Ovary (tissue), 7 donors: ENCODE measurements at regions not wholly inside any gene's neighbourhood (a gene's known extent, or its start where the extent isn't known, plus 50 kb on each side); places are given as distances from the start of the nearest gene placed in this dataset.

Experiments used
- DNase-seq, 5 donors: peaks; one replicate each; pipeline ENCODE4 v3.0.0-alpha.2; 2019 to 2020
- H3K27ac ChIP-seq, 2 donors: fragments of 200-600 bp; one replicate each; pipeline versions ENCODE4 v1.5.1 to v1.8.0; 2019 to 2022
- H3K27me3 ChIP-seq: fragments of 200-600 bp; one replicate; pipeline ENCODE4 v1.8.0; 2022
- H3K36me3 ChIP-seq: fragments of 200-600 bp; sonication (generic); one replicate; pipeline ENCODE4 v1.5.1; 2019
- H3K4me1 ChIP-seq: one replicate; pipeline ENCODE4 v1.8.1; 2013; ENCODE audit warnings: mild to moderate bottlenecking, moderate library complexity; ENCODE audit not compliant: insufficient read depth
- H3K4me3 ChIP-seq: fragments of 200-600 bp; sonication (generic); one replicate; pipeline ENCODE4 v1.5.1; 2017
- H3K9me3 ChIP-seq, 2 donors: fragments of 200-600 bp in 1 of 2; sonication (generic) in 1 of 2; one replicate each; pipeline versions ENCODE4 v1.5.1 to v1.8.1; 2013 to 2019; ENCODE audit warnings: mild to moderate bottlenecking in 1 of 2, moderate library complexity in 1 of 2
- EP300 ChIP-seq: sonication (generic); formaldehyde crosslinking; IDR thresholded peaks from one replicate; pipeline ENCODE4 v1.6.1; 2017; ENCODE audit warnings: antibody characterized with exemption
- POLR2A ChIP-seq: fragments of 450-650 bp; IDR thresholded peaks from one replicate; pipeline ENCODE4 v1.6.1; 2017; ENCODE audit warnings: antibody characterized with exemption, mild to moderate bottlenecking, moderate library complexity
- WGBS, 3 donors: extraction: QIAGEN DNeasy Blood & Tissue Kit in 1 of 3; methylation state at CpG; one replicate each; pipeline versions ENCODE4 v1.1.5 to v1.1.7; 2013 to 2017; 5-methylcytosine and 5-hydroxymethylcytosine counted together
- intact Hi-C, 4 donors: fragments of 100-400 bp; cut with DNase I; formaldehyde crosslinking; loops; one replicate each; pipeline versions ENCODE4 v1.11.0 to v1.15.1; 2022 to 2023
- TF ChIP-seq, protein P1 (sequence below), 3 donors: fragments of 450-650 bp in 2 of 3; fragments of 200-600 bp in 1 of 3; IDR thresholded peaks; one replicate each; pipeline versions ENCODE4 v1.5.1 to v1.8.0; 2016 to 2022; ENCODE audit warnings: antibody characterized with exemption in 3 of 3, mild to moderate bottlenecking in 1 of 3
- donor health status: DM: no; HTN: no; CAD: no; lungs with moderate emphysema.
- donor health status: DM: no; HTN: no; CAD: no.
- donor health status: Bipolar disorder and iron deficiency.
- donor health status: DM: no; HTN: no; CAD: no.
- donor health status: DM: yes; HTN: yes; CAD: no.

DNA sequence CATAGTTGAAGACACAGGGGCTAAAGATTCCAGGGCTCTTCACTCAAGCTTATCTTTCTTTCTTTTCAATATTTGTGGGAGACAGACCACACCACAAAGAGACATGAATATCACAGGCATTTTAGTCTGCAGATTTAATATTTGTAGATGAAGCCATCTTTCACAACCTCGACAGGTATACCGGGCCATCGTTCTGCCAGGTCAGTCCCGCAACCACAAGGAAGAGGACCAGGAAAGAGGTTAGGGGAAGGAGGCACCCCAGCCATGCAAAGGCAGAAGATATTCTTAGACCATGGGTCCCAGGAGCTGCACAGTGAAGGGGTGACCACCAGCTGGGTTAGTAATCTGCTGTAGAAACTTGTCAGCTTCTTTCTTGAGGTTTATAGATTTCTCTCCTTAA is 66.8 kb upstream of the UCN3 start:
- no peak for DNase-seq
- no peak overlapping the region for H3K27ac ChIP-seq
- H3K27me3 ChIP-seq = no peaks in the 10 kb centered on the region
- TF ChIP-seq POLR2A = no peak
- TF ChIP-seq, protein P1, sequence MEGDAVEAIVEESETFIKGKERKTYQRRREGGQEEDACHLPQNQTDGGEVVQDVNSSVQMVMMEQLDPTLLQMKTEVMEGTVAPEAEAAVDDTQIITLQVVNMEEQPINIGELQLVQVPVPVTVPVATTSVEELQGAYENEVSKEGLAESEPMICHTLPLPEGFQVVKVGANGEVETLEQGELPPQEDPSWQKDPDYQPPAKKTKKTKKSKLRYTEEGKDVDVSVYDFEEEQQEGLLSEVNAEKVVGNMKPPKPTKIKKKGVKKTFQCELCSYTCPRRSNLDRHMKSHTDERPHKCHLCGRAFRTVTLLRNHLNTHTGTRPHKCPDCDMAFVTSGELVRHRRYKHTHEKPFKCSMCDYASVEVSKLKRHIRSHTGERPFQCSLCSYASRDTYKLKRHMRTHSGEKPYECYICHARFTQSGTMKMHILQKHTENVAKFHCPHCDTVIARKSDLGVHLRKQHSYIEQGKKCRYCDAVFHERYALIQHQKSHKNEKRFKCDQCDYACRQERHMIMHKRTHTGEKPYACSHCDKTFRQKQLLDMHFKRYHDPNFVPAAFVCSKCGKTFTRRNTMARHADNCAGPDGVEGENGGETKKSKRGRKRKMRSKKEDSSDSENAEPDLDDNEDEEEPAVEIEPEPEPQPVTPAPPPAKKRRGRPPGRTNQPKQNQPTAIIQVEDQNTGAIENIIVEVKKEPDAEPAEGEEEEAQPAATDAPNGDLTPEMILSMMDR (IDR thresholded peaks at IDR 0.05) = no peak
- no peak for TF ChIP-seq EP300
- no peak overlapping the region for H3K4me3 ChIP-seq
- H3K4me1 ChIP-seq = no peaks in the 10 kb centered on the region
- intact Hi-C loops = no loop called here
- 92 to 98% (median 94%) methylated on average over 4 of the region's 4 CpGs for WGBS, 3 donors
- no peaks in the 10 kb centered on the region for H3K36me3 ChIP-seq
- no peaks in the 10 kb centered on the region for H3K9me3 ChIP-seq

DNA sequence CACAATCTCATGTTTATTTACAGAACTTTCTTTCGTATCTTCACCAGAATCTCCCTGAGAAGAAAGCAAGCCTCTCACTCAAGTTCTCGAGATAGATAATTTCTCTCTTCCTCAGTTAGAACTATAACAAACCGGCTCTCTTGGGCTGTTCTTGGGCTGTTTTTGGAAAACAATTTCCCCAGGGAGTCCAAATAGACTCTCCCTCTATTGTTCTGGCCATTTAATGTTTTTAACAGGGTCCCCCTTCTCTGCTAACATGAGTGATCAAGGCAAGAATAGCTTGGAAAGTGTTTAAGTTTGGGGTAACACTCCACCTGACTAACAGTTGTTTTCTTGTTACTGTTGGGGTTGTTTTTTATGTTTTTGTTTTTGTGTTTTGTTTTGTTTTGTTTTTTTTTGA is 64.8 kb upstream of the UCN3 start:
- WGBS, 3 donors = 64 to 69% (median 65%) methylated on average over 3 of the region's 3 CpGs
- no peak for DNase-seq
- Histone ChIP-seq H3K4me1 (no peaks in the 10 kb centered on the region), H3K36me3 (no peaks in the 10 kb centered on the region), H3K4me3 (no peak overlapping the region), H3K27me3 (no peaks in the 10 kb centered on the region), H3K27ac (no peak overlapping the region), H3K9me3 (peaks cover 0 to 4% of the 10 kb centered on the region in 2 donors)
- intact Hi-C loops = no loop called here
- TF ChIP-seq, protein P1 (IDR thresholded peaks at IDR 0.05) = no peak
- no peak for TF ChIP-seq POLR2A
- TF ChIP-seq EP300 = no peak

DNA sequence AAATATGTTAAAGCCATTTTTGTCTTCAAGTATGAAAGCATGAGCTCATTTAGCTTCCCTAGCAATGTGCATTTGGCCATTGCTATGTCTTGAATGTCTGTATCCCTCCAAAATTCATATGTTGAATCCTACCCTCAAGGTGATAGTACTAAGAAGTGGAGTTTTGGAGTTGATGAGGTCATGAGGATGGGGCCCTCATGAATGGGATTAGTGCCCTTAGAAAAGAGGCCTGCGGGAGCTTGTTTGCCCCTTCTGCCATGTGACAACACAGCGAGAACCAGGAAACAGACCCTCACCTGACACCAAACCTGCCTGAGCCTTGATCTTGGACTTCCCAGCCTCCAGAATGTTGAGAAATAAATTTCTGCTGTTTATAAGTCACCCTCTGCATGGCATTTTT is 61.3 kb upstream of the UCN3 start:
- WGBS, 3 donors = 50 to 92% (median 77%) methylated on average over 2 of the region's 2 CpGs
- H3K27ac ChIP-seq = no peak overlapping the region
- H3K36me3 ChIP-seq = no peaks in the 10 kb centered on the region
- H3K9me3 ChIP-seq = peaks cover 0 to 4% of the 10 kb centered on the region in 2 donors
- DNase-seq = no peak
- H3K4me3 ChIP-seq = no peak overlapping the region
- intact Hi-C loops = no loop called here
- no peak for TF ChIP-seq POLR2A
- TF ChIP-seq, protein P1 (IDR thresholded peaks at IDR 0.05) = no peak
- TF ChIP-seq EP300 = no peak
- H3K27me3 ChIP-seq = no peaks in the 10 kb centered on the region
- no peaks in the 10 kb centered on the region for H3K4me1 ChIP-seq

DNA sequence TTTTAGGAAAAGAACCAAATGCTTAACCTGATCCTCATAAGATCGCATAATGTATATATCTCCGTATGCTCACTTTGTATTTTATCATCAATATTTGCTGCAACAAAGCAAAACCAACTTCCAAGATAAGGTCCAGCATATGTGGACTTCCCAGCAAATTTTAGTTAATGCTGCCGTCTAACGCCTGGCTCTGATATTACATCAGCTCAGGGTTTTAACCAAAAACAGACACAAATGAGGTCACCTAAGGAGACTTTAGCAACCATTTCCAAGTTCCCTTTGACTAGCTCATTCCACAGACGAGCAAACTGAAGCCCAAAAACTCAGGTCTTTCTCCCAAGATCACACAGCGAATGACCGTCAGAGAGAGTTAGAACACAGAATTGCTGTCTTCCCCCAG is 59.4 kb upstream of the UCN3 start:
- Histone ChIP-seq H3K27ac (no peak overlapping the region), H3K27me3 (no peaks in the 10 kb centered on the region), H3K9me3 (peaks cover 0 to 4% of the 10 kb centered on the region in 2 donors), H3K4me1 (no peaks in the 10 kb centered on the region), H3K36me3 (no peaks in the 10 kb centered on the region), H3K4me3 (no peak overlapping the region)
- 77 to 87% (median 84%) methylated on average over 7 of the region's 7 CpGs for WGBS, 3 donors
- no peak for TF ChIP-seq POLR2A
- intact Hi-C loops = no loop called here
- no peak for DNase-seq

DNA sequence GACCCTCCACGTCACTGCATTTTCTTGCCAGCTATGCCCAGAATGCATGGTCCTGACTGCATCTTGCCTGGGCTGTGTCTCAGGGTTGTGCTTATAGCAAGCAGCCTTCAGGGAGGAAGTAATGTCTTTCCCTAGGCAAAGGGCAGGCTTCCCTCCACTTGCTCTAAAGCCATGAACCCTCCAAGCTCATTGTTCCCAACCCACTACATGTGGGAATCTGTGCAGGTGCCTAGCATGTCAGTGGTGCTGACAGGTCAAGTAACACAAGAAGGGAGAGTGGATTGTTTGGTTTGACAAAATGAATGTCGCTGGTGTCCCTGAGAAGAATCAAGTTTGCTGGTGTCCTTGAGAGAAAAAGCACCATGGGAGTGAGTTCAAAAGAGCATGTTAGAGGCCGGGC is 53.9 kb upstream of the UCN3 start:
- no peaks in the 10 kb centered on the region for H3K36me3 ChIP-seq
- intact Hi-C loops = no loop called here
- no peaks in the 10 kb centered on the region for H3K27me3 ChIP-seq
- no peak for TF ChIP-seq POLR2A
- no peak for TF ChIP-seq EP300
- no peak overlapping the region for H3K4me3 ChIP-seq
- 61 to 82% (median 66%) methylated on average over 3 of the region's 3 CpGs for WGBS, 3 donors
- H3K27ac ChIP-seq = no peak overlapping the region
- H3K9me3 ChIP-seq = no peaks in the 10 kb centered on the region
- no peaks in the 10 kb centered on the region for H3K4me1 ChIP-seq
- DNase-seq = no peak

DNA sequence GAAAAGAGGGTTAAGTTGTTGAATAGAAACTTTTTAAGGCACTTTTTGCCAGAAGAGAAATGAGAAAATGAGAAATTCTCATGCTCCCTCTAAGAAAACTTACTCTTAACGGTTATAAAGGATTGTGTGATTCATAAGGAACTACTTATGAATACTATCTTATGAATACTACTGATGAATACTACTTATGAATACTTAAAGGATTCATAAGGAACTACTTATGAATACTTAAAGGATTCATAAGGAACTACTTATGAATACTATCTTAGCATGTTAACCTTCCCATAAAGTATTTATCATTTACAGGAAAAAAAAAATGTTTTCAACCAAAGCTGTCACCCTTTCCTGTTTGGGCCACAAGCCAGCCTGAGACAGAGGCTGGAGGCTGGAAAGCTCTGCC is 53.1 kb upstream of the UCN3 start:
- Histone ChIP-seq H3K9me3 (no peaks in the 10 kb centered on the region), H3K36me3 (no peaks in the 10 kb centered on the region), H3K4me3 (no peak overlapping the region), H3K27ac (no peak overlapping the region), H3K27me3 (no peaks in the 10 kb centered on the region), H3K4me1 (no peaks in the 10 kb centered on the region)
- DNase-seq = no peak
- WGBS, 3 donors = 54 to 96% (median 80%) methylated on average over 1 of the region's 1 CpG
- TF ChIP-seq POLR2A (no peak), EP300 (no peak)
- TF ChIP-seq, protein P1 (IDR thresholded peaks at IDR 0.05) = no peak
- intact Hi-C loops = no loop called here
